ENCODE measurements at regions not wholly inside any gene's neighbourhood (a gene's known extent, or its start where the extent isn't known, plus 50 kb on each side); places are given as distances from the start of the nearest gene placed in this dataset.

- no peaks in the 10 kb centered on the region for H3K27me3 ChIP-seq (ENCODE audit: control insufficient read depth, extremely low read depth, insufficient read depth, low read length)
- no peak overlapping the region for H3K9ac ChIP-seq (ENCODE audit: control insufficient read depth, extremely low read depth, insufficient read depth, low read length)
- DNase-seq (ENCODE audit: low read depth, low spot score) (no peak), FAIRE-seq (no peak)
- no peaks in the 10 kb centered on the region for H4K20me1 ChIP-seq (ENCODE audit: control insufficient read depth, extremely low read depth, insufficient read depth, low read length)
- no peaks in the 10 kb centered on the region for H3K4me1 ChIP-seq (ENCODE audit: control insufficient read depth, extremely low read depth, insufficient read depth, low read length)
- no peaks in the 10 kb centered on the region for H3K36me3 ChIP-seq (ENCODE audit: control insufficient read depth in 2 of 2, extremely low read depth in 1 of 2, insufficient read depth in 2 of 2, low read length in 2 of 2)
- TF ChIP-seq, protein P1, sequence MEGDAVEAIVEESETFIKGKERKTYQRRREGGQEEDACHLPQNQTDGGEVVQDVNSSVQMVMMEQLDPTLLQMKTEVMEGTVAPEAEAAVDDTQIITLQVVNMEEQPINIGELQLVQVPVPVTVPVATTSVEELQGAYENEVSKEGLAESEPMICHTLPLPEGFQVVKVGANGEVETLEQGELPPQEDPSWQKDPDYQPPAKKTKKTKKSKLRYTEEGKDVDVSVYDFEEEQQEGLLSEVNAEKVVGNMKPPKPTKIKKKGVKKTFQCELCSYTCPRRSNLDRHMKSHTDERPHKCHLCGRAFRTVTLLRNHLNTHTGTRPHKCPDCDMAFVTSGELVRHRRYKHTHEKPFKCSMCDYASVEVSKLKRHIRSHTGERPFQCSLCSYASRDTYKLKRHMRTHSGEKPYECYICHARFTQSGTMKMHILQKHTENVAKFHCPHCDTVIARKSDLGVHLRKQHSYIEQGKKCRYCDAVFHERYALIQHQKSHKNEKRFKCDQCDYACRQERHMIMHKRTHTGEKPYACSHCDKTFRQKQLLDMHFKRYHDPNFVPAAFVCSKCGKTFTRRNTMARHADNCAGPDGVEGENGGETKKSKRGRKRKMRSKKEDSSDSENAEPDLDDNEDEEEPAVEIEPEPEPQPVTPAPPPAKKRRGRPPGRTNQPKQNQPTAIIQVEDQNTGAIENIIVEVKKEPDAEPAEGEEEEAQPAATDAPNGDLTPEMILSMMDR (optimal IDR thresholded peaks at IDR 0.05 in 1 of 3, IDR thresholded peaks at IDR 0.05 in 1 of 3, conservative IDR thresholded peaks at IDR 0.05 in 1 of 3; ENCODE audit: extremely low read depth in 1 of 3, insufficient read depth in 2 of 3, low read length in 3 of 3), result no peak
- TF ChIP-seq EZH2 (IDR thresholded peaks at IDR 0.05; ENCODE audit: low read length), result no peak
- H3K9me1 ChIP-seq (ENCODE audit: control insufficient read depth, extremely low read depth, insufficient read depth, low read length), result no peaks in the 10 kb centered on the region
- H3K79me2 ChIP-seq (ENCODE audit: control insufficient read depth, insufficient read depth, low read length), result no peaks in the 10 kb centered on the region
- no peak overlapping the region for H2AFZ ChIP-seq (ENCODE audit: control insufficient read depth, low read length)
- dilution Hi-C loops (cut with MboI; ENCODE audit: extremely low pct_ligation_motif_present, low sequenced_read_pairs), result no loop called here
- no peaks in the 10 kb centered on the region for H3K9me3 ChIP-seq (ENCODE audit: control insufficient read depth, low read depth, low read length)
- H3K4me2 ChIP-seq (ENCODE audit: control insufficient read depth, extremely low read depth, insufficient read depth, low read depth, low read length), result no peak overlapping the region
- no peak overlapping the region for H3K27ac ChIP-seq (ENCODE audit: control insufficient read depth, insufficient read depth, low read length)
- no peak overlapping the region for H3K4me3 ChIP-seq (ENCODE audit: control insufficient read depth in 2 of 3, extremely low read depth in 1 of 3, insufficient read depth in 2 of 3, low read depth in 1 of 3, low read length in 3 of 3)
Measured at GRCh38 chr15:95269242-95270183, 1038.2 kb downstream of the MCTP2 start.

DNA sequence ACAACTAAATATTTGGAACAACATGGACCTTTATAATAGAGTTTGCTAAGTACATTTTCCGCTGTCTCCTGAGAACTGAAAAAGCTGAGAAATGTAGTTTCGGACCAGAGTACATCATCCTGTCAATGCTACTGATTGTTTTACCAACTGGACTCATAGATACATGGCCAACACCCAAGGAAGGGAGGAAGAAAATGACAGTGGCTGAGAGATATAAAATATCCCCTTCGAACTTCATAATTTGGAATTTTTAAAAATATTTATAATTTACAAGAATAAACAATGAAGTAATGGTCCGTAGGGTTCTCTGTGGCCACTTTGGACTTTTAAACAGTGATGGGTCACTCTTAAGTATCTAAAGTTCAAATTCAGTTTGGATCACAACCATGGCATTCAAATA is 1042.7 kb downstream of the MCTP2 start:
- DNase-seq (ENCODE audit: low read depth, low spot score) (no peak), FAIRE-seq (no peak)
- Histone ChIP-seq H3K9me1 (ENCODE audit: control insufficient read depth, extremely low read depth, insufficient read depth, low read length) (no peaks in the 10 kb centered on the region), H3K79me2 (ENCODE audit: control insufficient read depth, insufficient read depth, low read length) (no peaks in the 10 kb centered on the region), H3K27ac (ENCODE audit: control insufficient read depth, insufficient read depth, low read length) (no peak overlapping the region), H3K9ac (ENCODE audit: control insufficient read depth, extremely low read depth, insufficient read depth, low read length) (no peak overlapping the region), H3K4me2 (ENCODE audit: control insufficient read depth, extremely low read depth, insufficient read depth, low read depth, low read length) (no peak overlapping the region), H3K36me3 (ENCODE audit: control insufficient read depth in 2 of 2, extremely low read depth in 1 of 2, insufficient read depth in 2 of 2, low read length in 2 of 2) (no peaks in the 10 kb centered on the region), H3K27me3 (ENCODE audit: control insufficient read depth, extremely low read depth, insufficient read depth, low read length) (no peaks in the 10 kb centered on the region), H3K4me3 (ENCODE audit: control insufficient read depth in 2 of 3, extremely low read depth in 1 of 3, insufficient read depth in 2 of 3, low read depth in 1 of 3, low read length in 3 of 3) (no peak overlapping the region), H2AFZ (ENCODE audit: control insufficient read depth, low read length) (no peak overlapping the region), H3K4me1 (ENCODE audit: control insufficient read depth, extremely low read depth, insufficient read depth, low read length) (no peaks in the 10 kb centered on the region), H3K9me3 (ENCODE audit: control insufficient read depth, low read depth, low read length) (no peaks in the 10 kb centered on the region), H4K20me1 (ENCODE audit: control insufficient read depth, extremely low read depth, insufficient read depth, low read length) (no peaks in the 10 kb centered on the region)
- TF ChIP-seq EZH2 (IDR thresholded peaks at IDR 0.05; ENCODE audit: low read length), result no peak
- TF ChIP-seq, protein P1 (optimal IDR thresholded peaks at IDR 0.05 in 1 of 3, IDR thresholded peaks at IDR 0.05 in 1 of 3, conservative IDR thresholded peaks at IDR 0.05 in 1 of 3; ENCODE audit: extremely low read depth in 1 of 3, insufficient read depth in 2 of 3, low read length in 3 of 3), result no peak
- dilution Hi-C loops (cut with MboI; ENCODE audit: extremely low pct_ligation_motif_present, low sequenced_read_pairs), result no loop called here

All from keratinocyte (primary cell).